ENCODE measurements at regions not wholly inside any gene's neighbourhood (a gene's known extent, or its start where the extent isn't known, plus 50 kb on each side); places are given as distances from the start of the nearest gene placed in this dataset.

DNA sequence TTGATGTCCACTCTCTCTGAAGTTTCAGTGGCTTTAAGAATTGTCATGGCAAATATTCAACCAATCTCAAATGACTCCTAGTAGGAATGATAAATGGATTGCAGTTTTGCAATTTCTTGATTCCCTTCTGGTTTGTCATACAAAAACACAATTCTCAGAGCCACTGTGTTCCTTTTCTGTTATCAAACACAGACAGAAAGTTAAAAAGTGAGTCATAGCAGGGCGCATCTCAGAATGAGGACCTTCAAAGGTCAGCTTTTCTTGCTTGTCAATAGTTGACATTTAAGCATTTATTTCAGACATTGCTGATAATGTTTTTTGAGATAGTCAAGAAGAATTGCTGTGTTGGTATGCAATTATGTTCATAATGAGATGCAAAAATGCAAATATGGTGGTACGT is 405.9 kb downstream of the NR2F2 start:
- no peak for DNase-seq

DNA sequence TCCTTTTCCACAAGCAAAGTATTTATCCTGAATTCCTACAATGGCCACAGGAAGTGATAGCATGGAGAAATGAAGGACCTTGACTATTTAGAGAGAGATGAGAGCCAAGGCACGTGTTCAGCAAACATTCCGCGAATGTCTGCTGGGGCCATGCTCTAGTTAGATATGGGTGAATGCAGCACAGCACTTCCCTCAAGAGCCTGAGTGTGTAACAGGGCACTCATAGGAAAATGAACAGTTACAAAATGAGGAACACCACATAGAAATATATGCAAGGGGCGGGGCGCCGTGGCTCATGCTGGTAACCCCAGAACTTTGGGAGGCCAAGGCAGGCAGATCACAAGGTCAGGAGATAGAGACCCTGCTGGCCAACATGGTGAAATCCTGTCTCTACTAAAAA is 406.9 kb downstream of the NR2F2 start:
- DNase-seq: no peak

DNA sequence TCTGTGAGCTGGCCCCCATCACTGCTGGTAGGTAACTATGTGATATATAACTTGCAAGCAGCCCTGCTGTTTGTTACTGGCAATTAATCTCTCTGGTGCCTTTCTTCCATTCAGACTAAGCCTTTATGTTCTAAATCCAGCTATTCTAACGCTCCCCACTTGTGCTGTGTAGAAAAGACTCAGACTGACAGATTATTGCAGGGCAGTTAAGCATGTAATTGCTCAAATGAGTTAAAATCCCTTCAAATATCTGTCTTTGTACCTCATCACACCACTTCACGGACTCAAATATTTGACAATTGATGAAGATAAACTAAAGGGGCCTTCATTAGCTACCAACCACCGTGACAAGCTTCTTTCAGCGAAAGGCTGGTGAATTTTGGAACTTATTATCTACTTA is 416.2 kb downstream of the NR2F2 start:
- no peak for DNase-seq

DNA sequence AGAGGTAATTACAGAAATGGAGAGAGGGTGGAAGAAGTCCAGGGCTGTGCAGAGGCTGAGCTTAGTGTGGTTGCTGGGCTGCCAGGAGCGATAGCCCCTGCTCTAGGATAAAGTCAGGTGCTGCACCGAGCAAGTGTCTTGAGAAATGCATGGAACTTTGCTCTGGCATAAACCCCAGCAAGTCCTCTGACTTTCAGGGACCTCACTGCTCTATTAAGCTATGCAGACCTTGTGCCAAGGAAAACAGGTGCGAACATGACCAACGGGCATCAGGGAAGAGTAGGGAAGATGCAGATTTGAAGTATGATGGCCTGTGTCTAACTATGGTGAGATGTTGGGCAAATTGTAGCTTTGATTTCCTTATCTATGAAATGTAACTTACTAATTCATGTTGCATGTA is 416.8 kb downstream of the NR2F2 start:
- DNase-seq: no peak

DNA sequence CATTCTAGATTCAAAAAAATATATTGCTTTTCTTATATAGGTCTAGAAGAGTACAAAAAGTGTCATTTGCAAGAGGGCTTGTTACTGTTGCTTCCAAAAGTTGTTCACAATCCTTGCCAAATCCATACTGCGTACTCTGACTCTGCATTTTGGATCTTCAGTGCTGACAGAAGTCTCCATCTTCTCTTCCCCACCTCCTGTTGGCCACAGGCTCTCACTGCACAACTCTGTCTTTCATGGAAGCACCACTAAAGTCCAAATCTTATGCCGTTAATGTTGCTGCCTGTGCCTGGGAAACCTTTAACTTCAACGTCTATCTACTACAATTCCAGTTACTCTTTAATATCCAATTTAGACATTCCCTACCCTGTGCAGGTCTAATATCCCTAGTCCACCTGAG is 419.9 kb downstream of the NR2F2 start:
- no peak for DNase-seq

DNA sequence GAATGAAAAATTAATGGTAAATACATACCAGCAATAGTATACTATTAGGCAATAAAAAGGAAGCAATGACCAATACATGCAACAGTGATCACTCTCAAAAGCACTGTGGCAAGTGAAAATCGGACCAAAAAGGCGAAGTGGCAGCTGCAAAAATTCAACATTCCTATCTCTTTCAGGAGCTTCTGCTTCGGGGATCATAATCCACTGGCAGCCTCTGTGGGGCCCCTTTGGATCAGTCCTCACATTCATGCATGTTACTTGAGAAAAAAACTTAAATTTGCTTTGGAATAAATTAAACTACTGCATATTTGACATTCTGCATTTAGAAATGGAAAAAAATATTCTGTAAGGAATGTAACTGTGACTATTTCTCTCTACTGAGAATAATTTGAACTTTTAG is 425.6 kb downstream of the NR2F2 start:
- no peak for DNase-seq

DNA sequence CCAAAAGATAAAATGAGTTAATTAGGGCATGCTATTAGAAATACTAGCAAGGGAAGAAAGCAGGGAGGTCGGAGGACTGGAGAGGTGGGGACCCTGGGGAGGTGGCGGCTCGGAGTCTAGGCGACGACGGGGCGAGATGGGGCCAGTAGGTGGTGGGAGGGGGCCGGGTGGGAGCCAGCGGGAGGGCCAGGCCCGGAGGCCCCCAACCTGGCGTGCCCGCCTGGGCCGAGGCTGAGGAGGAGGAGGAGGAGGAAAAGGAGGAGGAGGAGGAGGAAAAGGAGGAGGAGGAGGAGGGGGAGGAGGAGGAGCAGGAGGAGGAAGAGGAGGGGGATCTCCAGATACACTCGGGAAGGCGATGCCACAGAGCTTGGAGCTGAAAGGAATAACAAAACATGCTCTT is 426.2 kb downstream of the NR2F2 start:
- DNase-seq: no peak

DNA sequence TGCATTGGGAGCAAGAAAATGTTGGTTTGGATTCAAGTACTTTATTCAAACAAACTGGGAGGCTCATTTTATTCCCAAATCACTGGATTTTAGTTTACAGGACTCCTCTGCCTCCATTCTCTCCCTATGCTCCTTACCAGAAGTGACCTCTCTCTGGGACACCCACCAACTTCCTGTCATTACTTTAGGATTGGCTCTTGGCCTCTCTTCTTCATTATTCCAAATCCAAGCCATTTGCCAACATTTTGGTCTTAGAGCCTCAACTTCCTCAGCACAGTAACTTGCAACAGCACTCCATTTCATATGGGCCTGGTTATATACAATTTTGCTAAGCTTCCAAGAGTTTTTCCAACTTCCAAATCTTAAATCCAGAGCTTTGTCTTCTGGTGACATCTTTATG is 432.1 kb downstream of the NR2F2 start:
- no peak for DNase-seq

DNA sequence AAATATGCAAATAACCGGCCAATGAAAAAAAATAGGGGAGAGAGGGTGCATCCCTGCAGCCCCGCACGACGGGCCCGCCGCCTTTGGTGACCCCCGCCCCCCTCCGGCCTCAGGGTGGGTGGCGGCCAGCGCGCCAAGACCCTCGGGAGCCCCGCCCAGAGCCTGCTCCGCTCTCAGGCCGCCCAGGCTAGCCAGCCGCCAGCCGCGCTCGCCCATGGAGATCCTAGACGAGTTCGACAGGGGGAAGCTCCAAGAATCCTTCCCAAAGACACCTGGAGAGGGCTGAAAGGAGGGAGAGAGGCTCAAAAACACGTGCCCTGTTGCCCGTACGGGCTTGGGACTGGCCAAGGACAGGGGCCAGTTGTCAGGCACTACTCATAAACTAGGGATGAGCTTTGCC is 434.0 kb downstream of the NR2F2 start:
- no peak for DNase-seq

DNA sequence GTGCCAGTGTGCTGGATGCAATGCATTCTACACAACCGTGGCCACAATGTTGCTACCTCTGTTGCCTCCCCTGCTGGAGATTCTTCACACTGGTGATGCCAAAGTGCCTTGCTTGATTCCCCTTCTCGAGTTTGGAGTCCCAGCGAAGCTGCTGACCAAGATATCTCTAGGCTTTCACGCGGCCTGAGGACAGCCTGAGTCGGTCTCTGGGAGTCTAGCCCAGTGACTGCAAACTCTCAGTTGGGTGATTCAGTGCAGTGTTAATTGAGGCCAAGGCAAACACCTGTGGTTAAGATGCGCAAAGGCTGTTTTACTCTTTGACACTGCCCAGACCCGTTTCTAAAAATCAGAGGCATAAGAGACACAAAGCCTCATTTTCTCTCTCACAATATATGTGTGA is 434.4 kb downstream of the NR2F2 start:
- no peak for DNase-seq

DNA sequence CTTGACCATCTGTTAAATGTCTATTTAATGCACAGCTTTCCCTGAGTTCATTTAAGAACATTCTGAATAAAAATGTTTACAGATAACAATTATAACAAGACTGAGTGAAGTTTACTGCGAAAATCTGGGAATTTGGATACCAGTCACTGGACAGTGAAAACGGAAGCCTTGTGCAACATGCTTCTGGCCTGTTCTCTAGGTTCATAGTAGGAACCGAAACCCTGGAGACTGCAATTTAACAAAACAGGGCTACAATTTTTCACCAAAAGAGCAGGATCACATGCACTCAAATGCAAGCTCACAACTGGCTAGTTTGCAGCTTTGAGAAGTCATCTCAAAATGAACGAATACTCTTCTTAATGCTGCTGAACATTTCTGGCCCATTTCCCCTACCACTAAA is 435.9 kb downstream of the NR2F2 start:
- DNase-seq: no peak

DNA sequence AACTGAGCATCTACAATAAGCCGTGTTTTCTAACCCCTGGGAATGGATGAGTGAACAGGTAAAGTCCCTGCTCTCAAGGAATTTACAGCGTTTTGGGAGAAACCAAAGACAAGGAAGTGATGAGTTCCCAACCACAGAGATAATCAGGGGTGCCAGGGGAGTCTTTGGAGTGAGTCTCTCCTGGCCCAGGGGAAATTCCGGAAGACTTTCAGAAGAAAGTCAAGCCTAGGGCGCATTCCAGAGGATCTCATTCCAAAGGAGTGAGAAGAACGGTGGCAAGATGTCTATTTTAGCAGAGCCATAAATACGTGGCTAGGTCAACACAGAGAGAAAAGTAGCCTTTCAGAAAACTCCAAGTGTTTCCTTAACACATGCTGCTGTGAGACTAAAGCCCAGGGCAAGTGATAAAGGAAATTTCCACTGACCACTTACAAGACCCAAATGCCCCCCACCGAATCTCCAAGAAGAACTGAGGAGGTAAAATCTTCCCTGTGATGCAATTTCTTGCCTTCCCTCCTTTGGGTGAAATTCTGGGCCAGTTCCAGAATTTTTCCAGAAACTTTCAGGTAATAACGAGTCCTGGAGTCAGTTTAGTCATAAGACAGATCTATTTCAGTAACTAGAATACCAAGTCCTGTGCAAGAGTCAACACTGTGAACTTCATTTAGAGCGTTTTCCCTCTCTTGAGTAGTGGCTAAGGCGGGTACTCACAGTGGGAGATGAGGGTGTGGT is 437.4 kb downstream of the NR2F2 start:
- DNase-seq: no peak

DNA sequence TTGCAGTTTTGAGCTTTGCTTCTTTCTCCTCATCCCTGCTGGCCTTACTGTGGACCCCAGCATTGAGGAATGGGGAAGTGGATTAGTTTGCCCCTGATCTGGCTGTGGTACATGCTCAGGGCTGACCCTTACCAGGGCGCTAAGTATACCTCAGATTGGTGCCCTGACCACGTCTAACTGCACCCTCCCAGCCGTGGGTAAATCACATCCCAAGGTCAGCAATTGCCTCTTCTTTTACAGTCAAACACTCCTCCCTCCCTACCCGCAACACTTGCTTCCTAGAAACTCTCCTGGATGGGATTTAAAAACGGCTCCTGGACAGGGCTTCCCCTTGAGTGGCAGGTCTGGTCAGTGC is 437.9 kb downstream of the NR2F2 start:
- DNase-seq: no peak

DNA sequence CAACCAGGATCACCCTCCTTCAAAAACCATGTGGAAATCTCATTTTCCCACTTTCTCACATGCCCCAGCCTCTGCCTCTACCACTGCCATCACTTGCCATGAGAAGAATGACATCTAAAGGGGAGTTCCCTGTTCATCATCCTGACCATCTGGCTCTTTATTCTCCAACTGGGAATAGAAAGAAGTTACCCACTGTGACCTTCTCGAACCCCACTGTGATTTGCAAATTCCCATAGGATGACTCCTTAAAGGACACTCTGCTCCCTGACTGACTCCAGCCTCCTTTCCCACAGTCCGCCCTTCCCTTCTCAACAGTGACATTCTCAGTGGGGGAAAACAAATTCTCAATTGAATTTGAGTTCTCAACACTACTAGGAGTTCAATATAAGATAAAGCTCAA is 440.5 kb downstream of the NR2F2 start:
- DNase-seq: no peak

DNA sequence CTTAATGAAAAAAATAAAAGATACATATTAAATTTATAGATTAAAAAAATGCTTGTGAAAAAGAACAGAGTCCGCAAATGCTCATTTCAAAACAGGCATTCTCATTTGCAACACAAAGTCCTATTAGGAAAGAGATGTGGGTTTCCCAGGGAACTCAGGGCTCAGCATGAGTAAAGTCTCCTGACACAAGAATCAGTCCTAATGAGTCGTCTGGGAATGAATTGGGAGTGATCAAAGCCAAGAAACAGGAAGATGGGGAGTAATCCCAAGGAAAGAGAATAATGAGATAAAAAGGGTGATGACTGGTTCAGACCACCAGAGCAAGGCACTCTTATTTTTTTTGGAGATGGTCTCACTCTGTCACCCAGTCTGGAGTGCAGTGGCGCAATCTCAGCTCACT is 443.7 kb downstream of the NR2F2 start:
- no peak for DNase-seq

DNA sequence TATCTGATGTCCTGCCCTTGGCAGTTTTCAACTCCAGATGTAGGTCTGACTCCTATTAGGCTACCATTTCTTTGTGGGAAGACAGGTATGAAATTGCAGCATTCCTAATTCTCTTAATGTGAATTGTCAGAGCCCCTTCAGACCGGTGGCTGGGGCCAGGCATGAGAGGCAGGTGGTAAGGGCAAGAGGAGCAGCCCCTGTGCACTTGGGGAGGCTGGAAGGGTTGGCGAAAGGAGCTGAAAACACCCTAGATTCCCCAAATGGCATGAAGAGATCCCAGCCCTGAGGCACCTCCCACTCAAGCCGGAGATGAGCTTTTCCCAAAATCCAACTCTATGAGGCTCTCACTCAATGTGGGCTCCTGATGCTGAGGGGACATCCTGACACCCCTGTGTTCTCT is 453.2 kb downstream of the NR2F2 start:
- DNase-seq: no peak

DNA sequence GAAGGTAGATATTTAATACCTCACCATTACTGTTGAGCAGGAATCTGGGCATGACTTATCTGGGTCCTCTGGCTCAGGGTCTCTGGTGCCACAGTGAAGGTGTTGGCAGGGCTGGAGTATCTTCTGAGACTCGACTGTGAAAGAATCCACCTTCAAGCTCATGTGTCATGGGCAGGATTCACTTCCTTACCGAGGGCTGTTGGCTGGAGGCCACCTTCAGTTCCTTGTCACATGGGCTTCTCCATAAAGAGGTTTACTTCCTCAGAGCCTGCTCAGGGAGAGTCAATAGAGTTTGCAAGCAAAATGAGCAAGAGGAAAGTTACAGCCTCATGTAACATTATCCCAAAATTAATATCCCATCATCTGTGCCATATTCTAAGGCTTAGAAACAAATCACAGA is 459.5 kb downstream of the NR2F2 start:
- no peak for DNase-seq

DNA sequence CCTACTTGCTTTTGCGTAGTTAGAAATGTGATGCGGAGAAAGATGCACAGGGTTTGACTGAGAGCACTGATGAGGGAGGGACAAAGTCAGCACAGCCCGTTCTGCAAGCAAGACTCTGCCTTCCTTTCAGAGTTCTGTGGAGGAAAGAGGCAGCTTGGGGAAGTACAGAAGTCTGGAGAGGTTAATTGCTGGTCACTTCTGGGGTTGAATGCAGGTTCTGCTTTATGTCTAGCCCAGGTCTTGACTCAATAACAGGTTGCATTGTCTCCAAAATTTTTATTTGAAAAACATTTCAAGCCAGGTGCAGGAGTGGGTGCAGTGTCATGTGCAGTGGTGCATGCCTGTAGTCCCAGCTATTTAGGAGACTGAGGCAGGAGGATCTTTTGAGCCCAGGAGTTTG is 461.7 kb downstream of the NR2F2 start:
- no peak for DNase-seq

DNA sequence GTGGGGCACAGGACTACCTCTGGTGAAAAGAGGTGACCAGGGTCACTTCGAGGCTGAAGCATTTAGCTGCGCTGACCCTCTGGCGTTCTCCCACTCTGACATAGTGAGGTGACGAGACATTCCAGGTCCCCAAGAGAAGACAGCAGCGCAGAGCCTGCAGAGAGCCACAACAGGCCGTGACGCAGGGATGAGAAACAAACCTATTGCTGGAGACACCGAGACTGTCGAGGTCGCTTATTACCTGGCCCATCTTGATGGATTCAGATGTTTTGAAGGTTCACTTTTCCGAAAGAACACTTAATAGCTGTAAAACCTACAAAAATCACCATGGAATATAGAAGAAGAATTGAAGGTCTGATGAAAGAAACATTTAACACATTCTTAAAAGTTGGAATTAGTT is 466.3 kb downstream of the NR2F2 start:
- DNase-seq: no peak

DNA sequence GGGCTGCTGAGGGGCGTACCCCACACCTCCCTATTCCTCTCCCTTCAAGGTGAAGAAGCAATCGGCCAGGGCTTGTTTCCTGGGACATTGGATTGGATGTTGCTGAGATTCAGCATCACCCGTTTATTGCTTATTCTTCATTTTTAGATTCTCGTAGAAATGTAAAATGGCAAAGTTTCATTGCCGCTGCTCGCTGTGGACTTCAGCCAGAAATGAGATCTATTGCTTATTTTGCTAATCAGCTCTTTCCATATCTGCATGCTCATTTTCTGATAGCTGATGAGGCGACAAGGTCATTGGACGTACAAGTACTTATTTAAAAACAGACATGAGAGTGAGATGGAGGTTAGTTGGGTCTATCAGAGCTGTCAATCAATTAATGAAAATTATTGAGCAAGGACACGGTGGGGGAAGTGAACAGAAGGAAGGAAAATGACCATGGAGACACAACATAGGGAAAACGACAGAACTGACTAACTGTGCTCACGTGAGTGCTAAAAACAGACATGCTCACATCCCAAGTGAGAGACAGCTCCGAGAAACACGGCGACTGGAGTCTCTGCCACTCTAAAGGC is 471.2 kb downstream of the NR2F2 start:
- no peak for DNase-seq

DNA sequence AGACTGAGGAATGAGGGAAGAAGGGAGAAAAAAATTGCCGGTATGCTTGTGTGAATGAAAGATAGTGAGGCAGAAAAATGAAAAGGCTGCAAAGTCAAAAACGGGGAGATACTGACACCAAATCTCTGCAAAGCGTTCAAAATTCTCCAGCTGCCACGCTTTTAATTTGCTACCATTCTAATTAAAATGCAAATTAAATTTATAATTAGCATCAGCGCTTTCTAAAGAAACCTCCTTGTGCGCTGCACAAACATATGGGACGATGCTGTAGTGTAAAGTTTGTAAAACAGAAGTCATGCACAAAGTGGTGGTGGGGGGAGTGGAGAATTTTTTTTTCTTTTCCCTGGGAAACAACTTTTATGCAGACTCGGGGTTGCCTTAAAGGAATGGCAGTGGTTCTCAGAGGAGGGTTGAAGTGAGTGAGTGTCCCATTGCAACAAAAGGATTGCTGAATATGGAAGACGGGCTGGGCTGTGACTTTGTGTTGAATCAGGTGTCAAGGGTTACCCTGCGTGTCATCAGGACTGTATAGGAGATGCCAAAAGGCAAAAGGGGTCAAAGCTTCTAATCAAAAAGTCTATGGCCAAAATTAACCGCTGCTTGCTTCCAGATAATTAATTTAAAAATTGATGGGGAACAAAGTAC is 472.2 kb downstream of the NR2F2 start:
- DNase-seq: no peak

DNA sequence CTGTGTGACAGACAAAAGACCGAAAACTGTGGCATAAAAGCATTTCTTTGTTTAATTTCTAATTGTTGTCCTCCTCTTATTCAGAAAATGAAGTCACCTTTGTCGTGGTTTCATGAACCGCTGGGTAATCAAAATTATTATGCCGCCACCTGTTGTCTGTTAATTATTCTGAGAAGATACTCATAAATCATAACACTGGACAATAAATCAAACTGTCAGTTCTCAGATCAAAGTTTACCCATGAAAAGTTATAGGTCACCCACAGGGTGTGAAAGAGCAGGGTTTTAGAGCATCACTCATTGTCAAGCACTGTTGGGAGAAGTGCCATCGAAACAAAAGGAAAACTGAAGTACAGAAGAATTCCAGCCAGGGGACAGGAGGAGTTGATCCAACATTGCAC is 474.3 kb downstream of the NR2F2 start:
- no peak for DNase-seq

DNA sequence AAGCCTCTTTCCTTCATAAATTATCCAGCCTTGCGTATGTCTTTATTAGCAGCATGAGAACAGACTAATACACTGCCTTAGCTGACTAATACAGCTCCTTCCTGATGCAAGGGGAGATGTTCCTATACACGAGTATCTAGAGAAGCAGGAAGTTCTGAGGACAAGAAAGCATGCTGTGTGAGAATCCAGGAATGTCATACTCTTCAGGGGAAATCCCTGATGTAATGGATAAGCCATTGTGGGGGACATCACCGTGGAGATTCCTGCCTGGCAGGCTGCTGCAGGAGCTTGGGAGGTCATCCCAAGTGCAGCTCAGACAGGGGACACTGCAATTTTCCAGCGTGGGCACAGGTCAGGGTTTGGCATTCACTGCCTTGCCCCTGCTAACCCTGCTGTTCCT is 476.9 kb downstream of the NR2F2 start:
- DNase-seq: no peak

DNA sequence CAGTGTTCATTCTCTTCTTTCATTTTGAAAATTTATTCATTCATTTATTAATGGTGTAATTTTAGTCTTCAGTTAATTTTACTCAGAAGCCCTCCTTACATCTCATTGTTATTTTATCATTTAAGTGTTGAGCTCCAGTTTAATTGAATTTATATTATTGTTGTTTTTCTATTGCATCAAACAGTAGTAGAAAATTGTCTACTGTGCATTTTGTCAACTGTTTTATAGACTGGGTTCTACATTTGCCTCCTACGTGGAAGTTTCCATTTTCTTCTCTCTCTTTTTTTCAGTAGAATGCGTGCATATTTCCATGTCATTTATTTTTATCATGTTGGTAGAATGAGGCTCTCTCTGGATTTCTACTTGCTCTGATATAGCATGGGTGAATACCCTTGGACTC is 487.4 kb downstream of the NR2F2 start:
- no peak for DNase-seq
